ENCODE measurements at regions not wholly inside any gene's neighbourhood (a gene's known extent, or its start where the extent isn't known, plus 50 kb on each side); places are given as distances from the start of the nearest gene placed in this dataset.

- Histone ChIP-seq H3K4me3 (no peak overlapping the region), H3K4me1 (no peaks in the 10 kb centered on the region), H3K9me3 (no peaks in the 10 kb centered on the region), H3K36me3 (ENCODE audit: insufficient read depth in 1 of 2, low read depth in 1 of 2) (no peaks in the 10 kb centered on the region), H3K27ac (no peak overlapping the region), H3K27me3 (ENCODE audit: insufficient read depth in 3 of 3, low read length in 2 of 3) (no peaks in the 10 kb centered on the region)
- ATAC-seq (no peak), DNase-seq (no peak)
- intact Hi-C loops (cut with DNase I): no loop called here
- TF ChIP-seq CTCF (IDR thresholded peaks at IDR 0.05): no peak
Observed at GRCh38 chrX:122440832-122441231, 743.2 kb upstream of the GRIA3 start.

GRCh38 chrX:122441451-122441850 is 742.6 kb upstream of the GRIA3 start:
- no peak for TF ChIP-seq CTCF (IDR thresholded peaks at IDR 0.05)
- DNase-seq (no peak), ATAC-seq (no peak)
- intact Hi-C loops (cut with DNase I): no loop called here
- Histone ChIP-seq H3K27ac (no peak overlapping the region), H3K36me3 (ENCODE audit: insufficient read depth in 1 of 2, low read depth in 1 of 2) (no peaks in the 10 kb centered on the region), H3K9me3 (no peaks in the 10 kb centered on the region), H3K27me3 (ENCODE audit: insufficient read depth in 3 of 3, low read length in 2 of 3) (no peaks in the 10 kb centered on the region), H3K4me3 (no peak overlapping the region), H3K4me1 (no peaks in the 10 kb centered on the region)
- 90 to 100% (median 100%) methylated on average over 1 of the region's 1 CpG for WGBS, 3 donors

- Histone ChIP-seq H3K4me1 (no peaks in the 10 kb centered on the region), H3K9me3 (no peaks in the 10 kb centered on the region), H3K27me3 (ENCODE audit: insufficient read depth in 3 of 3, low read length in 2 of 3) (no peaks in the 10 kb centered on the region), H3K27ac (no peak overlapping the region), H3K36me3 (ENCODE audit: insufficient read depth in 1 of 2, low read depth in 1 of 2) (no peaks in the 10 kb centered on the region), H3K4me3 (no peak overlapping the region)
- ATAC-seq (no peak), DNase-seq (no peak)
- intact Hi-C loops (cut with DNase I): no loop called here
- no peak for TF ChIP-seq CTCF (IDR thresholded peaks at IDR 0.05)
Observed at GRCh38 chrX:122445466-122445865, 738.6 kb upstream of the GRIA3 start.

GRCh38 chrX:122464341-122464740 is 719.7 kb upstream of the GRIA3 start:
- whole genome bisulfite sequencing, 3 donors: 25 to 32% (median 27%) methylated on average over 3 of the region's 3 CpGs
- no peaks in the 10 kb centered on the region for H3K9me3 ChIP-seq
- DNase-seq (no peak), ATAC-seq (no peak)
- no peak for TF ChIP-seq CTCF (IDR thresholded peaks at IDR 0.05)
- no peak overlapping the region for H3K27ac ChIP-seq
- no peak overlapping the region for H3K4me3 ChIP-seq
- H3K4me1 ChIP-seq: no peaks in the 10 kb centered on the region
- H3K27me3 ChIP-seq (ENCODE audit: insufficient read depth in 3 of 3, low read length in 2 of 3): no peaks in the 10 kb centered on the region
- no peaks in the 10 kb centered on the region for H3K36me3 ChIP-seq (ENCODE audit: insufficient read depth in 1 of 2, low read depth in 1 of 2)
- intact Hi-C loops (cut with DNase I): no loop called here

- intact Hi-C loops (cut with DNase I): no loop called here
- H3K27ac ChIP-seq: no peak overlapping the region
- no peak for DNase-seq
- no peak for TF ChIP-seq CTCF (IDR thresholded peaks at IDR 0.05)
- H3K36me3 ChIP-seq (ENCODE audit: insufficient read depth in 1 of 2, low read depth in 1 of 2): no peaks in the 10 kb centered on the region
- H3K9me3 ChIP-seq: no peaks in the 10 kb centered on the region
- no peak for ATAC-seq
- H3K4me3 ChIP-seq: no peak overlapping the region
- no peaks in the 10 kb centered on the region for H3K4me1 ChIP-seq
- no peaks in the 10 kb centered on the region for H3K27me3 ChIP-seq (ENCODE audit: insufficient read depth in 3 of 3, low read length in 2 of 3)
Observed at GRCh38 chrX:122475306-122475705, 708.8 kb upstream of the GRIA3 start.
